Thoracic aorta (tissue), 2 donors: ENCODE measurements at regions not wholly inside any gene's neighbourhood (a gene's known extent, or its start where the extent isn't known, plus 50 kb on each side); places are given as distances from the start of the nearest gene placed in this dataset.

Experiments
- ATAC-seq: fragments of 150-250 bp; one replicate; pipeline ENCODE4 v1.8.0; 2017; ENCODE audit warnings: low read depth; ENCODE audit not compliant: insufficient number of reproducible peaks, low FRiP score
- DNase-seq: peaks from one replicate; pipeline ENCODE4 v3.0.0-alpha.2; 2020; ENCODE audit warnings: low spot score
- H3K27ac ChIP-seq, 2 donors: fragments of 200-600 bp; sonication (generic); 1 replicate in 1 of 2; 2 replicates in 1 of 2; pipeline ENCODE4 v1.5.1; 2016; ENCODE audit warnings: mild to moderate bottlenecking in 2 of 2, moderate library complexity in 2 of 2
- H3K27me3 ChIP-seq: fragments of 200-600 bp; sonication (generic); replicated peaks from 2 replicates; pipeline ENCODE4 v1.6.0; 2016; ENCODE audit warnings: mild to moderate bottlenecking; ENCODE audit not compliant: insufficient read depth
- H3K36me3 ChIP-seq: fragments of 200-600 bp; sonication (generic); one replicate; pipeline ENCODE4 v1.5.1; 2016
- H3K4me1 ChIP-seq, 2 donors: fragments of 200-600 bp; sonication (generic); 1 replicate in 1 of 2; 2 replicates in 1 of 2; pipeline versions ENCODE4 v1.5.1 to v1.6.0; 2016; ENCODE audit warnings: low read depth in 2 of 2, mild to moderate bottlenecking in 1 of 2; ENCODE audit not compliant: control insufficient read depth in 1 of 2
- H3K4me3 ChIP-seq: fragments of 200-600 bp; sonication (generic); 2 replicates; pipeline ENCODE4 v1.5.1; 2016; ENCODE audit warnings: mild to moderate bottlenecking
- H3K9me3 ChIP-seq: fragments of 200-600 bp; sonication (generic); 2 replicates; pipeline ENCODE4 v1.5.1; 2016
- TF ChIP-seq, protein P1 (sequence below): fragments of 200-600 bp; sonication (generic); IDR thresholded peaks from one replicate; pipeline ENCODE4 v1.5.1; 2019; ENCODE audit warnings: antibody characterized with exemption

DNA sequence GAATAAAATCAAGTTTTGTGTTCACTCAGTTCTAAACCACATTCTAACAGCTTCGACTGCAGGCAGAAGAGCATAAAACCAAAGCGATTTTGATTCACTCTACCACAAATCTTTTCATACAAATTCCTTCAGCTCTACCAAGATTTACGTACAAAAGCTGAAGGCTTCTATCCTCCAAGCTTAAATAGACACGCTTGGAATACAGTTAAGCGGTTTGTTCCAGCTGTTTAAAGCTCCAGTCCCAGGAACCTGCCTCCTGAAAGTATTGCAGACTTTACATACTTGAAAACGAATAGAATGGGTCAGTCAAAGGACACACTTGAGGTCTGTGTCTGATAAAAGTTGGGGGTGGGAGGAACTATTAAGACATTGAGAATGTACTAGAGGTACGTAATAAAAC is 102.9 kb downstream of the MPP7 start:
- ATAC-seq = no peak
- peaks cover 8 to 30% of the 10 kb centered on the region in 2 donors for H3K4me1 ChIP-seq
- H3K9me3 ChIP-seq = no peaks in the 10 kb centered on the region
- no peak overlapping the region for H3K4me3 ChIP-seq
- no peak for DNase-seq
- TF ChIP-seq, protein P1, sequence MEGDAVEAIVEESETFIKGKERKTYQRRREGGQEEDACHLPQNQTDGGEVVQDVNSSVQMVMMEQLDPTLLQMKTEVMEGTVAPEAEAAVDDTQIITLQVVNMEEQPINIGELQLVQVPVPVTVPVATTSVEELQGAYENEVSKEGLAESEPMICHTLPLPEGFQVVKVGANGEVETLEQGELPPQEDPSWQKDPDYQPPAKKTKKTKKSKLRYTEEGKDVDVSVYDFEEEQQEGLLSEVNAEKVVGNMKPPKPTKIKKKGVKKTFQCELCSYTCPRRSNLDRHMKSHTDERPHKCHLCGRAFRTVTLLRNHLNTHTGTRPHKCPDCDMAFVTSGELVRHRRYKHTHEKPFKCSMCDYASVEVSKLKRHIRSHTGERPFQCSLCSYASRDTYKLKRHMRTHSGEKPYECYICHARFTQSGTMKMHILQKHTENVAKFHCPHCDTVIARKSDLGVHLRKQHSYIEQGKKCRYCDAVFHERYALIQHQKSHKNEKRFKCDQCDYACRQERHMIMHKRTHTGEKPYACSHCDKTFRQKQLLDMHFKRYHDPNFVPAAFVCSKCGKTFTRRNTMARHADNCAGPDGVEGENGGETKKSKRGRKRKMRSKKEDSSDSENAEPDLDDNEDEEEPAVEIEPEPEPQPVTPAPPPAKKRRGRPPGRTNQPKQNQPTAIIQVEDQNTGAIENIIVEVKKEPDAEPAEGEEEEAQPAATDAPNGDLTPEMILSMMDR = no peak
- H3K27me3 ChIP-seq = no peaks in the 10 kb centered on the region
- H3K36me3 ChIP-seq = no peaks in the 10 kb centered on the region
- no peak overlapping the region for H3K27ac ChIP-seq

DNA sequence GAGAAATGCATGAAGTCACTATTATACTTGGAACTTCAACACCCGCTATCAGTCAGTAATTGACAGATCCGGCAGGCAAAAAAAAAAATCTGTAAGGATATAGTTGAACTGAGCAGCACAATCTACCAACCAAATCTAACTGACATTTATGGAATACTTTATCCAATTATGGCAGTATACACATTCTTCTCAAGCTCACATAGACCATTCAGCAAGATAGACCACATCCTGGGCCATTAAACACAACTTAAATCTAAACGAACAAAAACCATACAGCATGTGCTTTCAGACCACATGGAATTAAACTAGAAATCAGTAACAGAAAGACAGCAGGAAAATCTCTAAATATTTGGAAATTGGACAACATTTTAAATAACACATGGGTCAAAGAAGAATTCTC is 112.7 kb downstream of the MPP7 start:
- TF ChIP-seq, protein P1 = no peak
- H3K27ac ChIP-seq = no peak overlapping the region
- no peak overlapping the region for H3K4me3 ChIP-seq
- DNase-seq (no peak), ATAC-seq (no peak)
- H3K36me3 ChIP-seq = no peaks in the 10 kb centered on the region
- no peaks in the 10 kb centered on the region for H3K4me1 ChIP-seq
- no peaks in the 10 kb centered on the region for H3K9me3 ChIP-seq
- H3K27me3 ChIP-seq = no peaks in the 10 kb centered on the region

DNA sequence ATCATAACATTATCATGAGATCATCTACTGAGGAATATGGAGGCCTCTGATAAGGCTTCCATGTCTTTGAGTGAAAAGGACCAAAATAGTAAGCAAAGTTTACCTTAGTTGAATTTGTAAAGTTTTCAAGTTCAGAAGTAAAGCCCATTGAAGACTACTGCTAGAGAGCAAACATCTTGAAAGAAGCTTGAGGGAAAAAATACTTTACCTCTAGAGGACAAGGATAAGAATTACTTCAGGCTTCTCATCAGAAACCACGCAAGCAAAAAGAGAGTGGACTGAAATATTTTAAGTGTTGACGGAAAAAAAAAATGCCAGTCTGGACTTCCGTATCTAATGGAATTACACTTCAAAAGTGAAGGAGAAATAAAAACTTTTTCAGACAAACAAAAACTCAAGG is 114.3 kb downstream of the MPP7 start:
- Histone ChIP-seq H3K4me1 (peaks cover 0 to 3% of the 10 kb centered on the region in 2 donors), H3K27me3 (no peaks in the 10 kb centered on the region), H3K4me3 (no peak overlapping the region), H3K9me3 (no peaks in the 10 kb centered on the region), H3K36me3 (no peaks in the 10 kb centered on the region), H3K27ac (no peak overlapping the region)
- DNase-seq (no peak), ATAC-seq (no peak)
- TF ChIP-seq, protein P1 = no peak

DNA sequence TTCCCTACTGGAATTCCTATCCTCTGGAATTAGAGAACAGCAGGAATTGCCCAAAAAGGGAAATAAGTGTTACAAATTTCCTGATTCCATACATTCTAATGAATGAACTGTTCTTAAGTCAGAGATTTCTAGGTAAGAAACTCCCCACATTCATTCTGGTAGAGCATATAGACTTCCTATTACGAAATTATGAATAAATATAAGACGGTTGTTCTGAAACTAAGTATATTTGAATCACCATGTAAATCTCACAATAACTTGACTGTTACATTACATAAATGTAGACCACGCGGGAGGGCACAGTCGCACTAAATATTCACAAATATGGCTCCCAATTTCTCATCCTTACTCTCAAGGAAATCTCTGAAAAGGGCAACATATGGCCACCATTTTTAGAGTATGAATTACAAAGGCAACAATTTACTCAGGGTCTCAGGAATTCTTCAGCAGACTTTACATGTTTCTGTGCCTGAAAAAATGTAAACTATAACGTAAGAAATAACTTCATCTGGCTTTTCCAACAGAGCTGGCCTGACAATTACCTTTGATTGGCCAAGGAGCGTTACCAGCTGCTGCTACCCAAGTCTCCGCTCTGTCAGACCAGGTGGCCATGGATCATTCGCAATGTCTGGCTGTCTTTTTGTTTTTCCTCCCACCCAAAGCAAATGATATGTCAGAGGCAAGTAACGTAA is 115.8 kb downstream of the MPP7 start:
- no peaks in the 10 kb centered on the region for H3K36me3 ChIP-seq
- TF ChIP-seq, protein P1 = no peak

DNA sequence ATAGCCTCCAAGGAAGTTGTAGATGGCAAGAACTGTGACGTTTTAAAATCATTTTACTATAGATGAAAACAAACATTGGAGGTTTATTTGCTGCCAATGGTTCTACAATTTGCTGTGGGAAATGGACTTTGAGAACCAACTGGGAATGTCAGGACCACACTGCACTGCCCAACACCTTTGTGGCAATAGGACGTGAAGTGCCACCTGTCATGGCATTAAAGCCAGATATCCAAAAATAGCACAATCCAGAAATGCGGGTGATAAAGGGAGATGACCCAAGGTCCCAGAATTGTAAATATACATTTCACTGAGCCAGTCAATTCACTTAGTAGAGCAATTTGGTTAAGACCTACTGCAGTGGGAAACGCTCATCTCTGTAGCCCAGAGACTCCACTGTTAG is 116.4 kb downstream of the MPP7 start:
- Histone ChIP-seq H3K27ac (no peak overlapping the region), H3K9me3 (no peaks in the 10 kb centered on the region), H3K4me3 (no peak overlapping the region), H3K36me3 (no peaks in the 10 kb centered on the region), H3K27me3 (no peaks in the 10 kb centered on the region), H3K4me1 (peaks cover 5 to 22% of the 10 kb centered on the region in 2 donors)
- ATAC-seq = no peak
- TF ChIP-seq, protein P1 = no peak
- DNase-seq = no peak

More for the DNA sequence above, 115.8 kb downstream of the MPP7 start:
- H3K27ac ChIP-seq = no peak overlapping the region
- H3K4me1 ChIP-seq = peaks cover 0 to 17% of the 10 kb centered on the region in 2 donors
- no peak overlapping the region for H3K4me3 ChIP-seq
- H3K9me3 ChIP-seq = no peaks in the 10 kb centered on the region
- no peak for ATAC-seq
- H3K27me3 ChIP-seq = no peaks in the 10 kb centered on the region
- DNase-seq = no peak
